ENCODE measurements at regions not wholly inside any gene's neighbourhood (a gene's known extent, or its start where the extent isn't known, plus 50 kb on each side); places are given as distances from the start of the nearest gene placed in this dataset.

DNA sequence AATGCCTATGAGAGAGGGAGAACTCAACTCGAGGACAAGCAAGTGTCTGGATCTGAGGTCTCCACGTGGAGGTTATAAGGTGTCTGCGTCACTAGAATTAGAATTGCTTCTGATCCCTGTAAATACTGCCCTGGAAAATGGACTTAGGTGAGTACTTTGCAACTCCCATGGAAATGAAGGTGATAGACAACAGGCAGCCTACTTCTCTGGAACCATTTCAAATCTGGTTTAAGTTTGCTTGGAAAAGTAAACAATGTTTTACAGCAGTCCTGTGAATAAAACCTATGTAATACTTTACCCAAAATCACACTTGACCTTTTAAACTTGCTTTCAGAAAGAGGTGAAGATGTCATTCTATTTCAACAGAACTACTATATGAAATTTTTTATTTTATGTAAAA, 70.1 kb upstream of the TENT5A start:
- intact Hi-C loops (cut with micrococcal nuclease) (no loop called here), dilution Hi-C loops (cut with MboI; ENCODE audit: extremely low pct_ligation_motif_present, low sequenced_read_pairs) (no loop called here)
- no peak overlapping the region for H2AFZ ChIP-seq (ENCODE audit: low read depth, low read length)
- TF ChIP-seq FOS (IDR thresholded peaks at IDR 0.05; ENCODE audit: borderline replicate concordance, insufficient read depth, low read length) (no peak), JUN (IDR thresholded peaks at IDR 0.05; ENCODE audit: borderline replicate concordance, insufficient read depth, insufficient read length, low read depth) (no peak), EZH2 (IDR thresholded peaks at IDR 0.05; ENCODE audit: borderline replicate concordance, low read depth, low read length, severe bottlenecking) (no peak), POLR2A (IDR thresholded peaks at IDR 0.05; ENCODE audit: low read depth, low read length) (no peak), MYC (IDR thresholded peaks at IDR 0.05; ENCODE audit: low read depth, low read length) (no peak), POLR2AphosphoS5 (IDR thresholded peaks at IDR 0.05; ENCODE audit: insufficient read depth, low read depth, low read length) (no peak)
- TF ChIP-seq, protein P1, sequence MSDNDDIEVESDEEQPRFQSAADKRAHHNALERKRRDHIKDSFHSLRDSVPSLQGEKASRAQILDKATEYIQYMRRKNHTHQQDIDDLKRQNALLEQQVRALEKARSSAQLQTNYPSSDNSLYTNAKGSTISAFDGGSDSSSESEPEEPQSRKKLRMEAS (IDR thresholded peaks at IDR 0.05; ENCODE audit: insufficient read depth, insufficient read length) = no peak
- TF ChIP-seq, protein P2, sequence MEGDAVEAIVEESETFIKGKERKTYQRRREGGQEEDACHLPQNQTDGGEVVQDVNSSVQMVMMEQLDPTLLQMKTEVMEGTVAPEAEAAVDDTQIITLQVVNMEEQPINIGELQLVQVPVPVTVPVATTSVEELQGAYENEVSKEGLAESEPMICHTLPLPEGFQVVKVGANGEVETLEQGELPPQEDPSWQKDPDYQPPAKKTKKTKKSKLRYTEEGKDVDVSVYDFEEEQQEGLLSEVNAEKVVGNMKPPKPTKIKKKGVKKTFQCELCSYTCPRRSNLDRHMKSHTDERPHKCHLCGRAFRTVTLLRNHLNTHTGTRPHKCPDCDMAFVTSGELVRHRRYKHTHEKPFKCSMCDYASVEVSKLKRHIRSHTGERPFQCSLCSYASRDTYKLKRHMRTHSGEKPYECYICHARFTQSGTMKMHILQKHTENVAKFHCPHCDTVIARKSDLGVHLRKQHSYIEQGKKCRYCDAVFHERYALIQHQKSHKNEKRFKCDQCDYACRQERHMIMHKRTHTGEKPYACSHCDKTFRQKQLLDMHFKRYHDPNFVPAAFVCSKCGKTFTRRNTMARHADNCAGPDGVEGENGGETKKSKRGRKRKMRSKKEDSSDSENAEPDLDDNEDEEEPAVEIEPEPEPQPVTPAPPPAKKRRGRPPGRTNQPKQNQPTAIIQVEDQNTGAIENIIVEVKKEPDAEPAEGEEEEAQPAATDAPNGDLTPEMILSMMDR (IDR thresholded peaks at IDR 0.05; ENCODE audit: extremely low read depth in 1 of 2, insufficient read depth in 1 of 2, low read depth in 1 of 2, low read length in 2 of 2) = no peak
- H3K4me3 ChIP-seq (replicated peaks in 1 of 3; ENCODE audit: insufficient read depth in 1 of 3, low read depth in 1 of 3, low read length in 3 of 3) = no peak overlapping the region
- no peak for DNase-seq (ENCODE audit: low read depth, low spot score)
- no peaks in the 10 kb centered on the region for H3K36me3 ChIP-seq (ENCODE audit: control insufficient read depth in 2 of 2, extremely low read depth in 1 of 2, insufficient read depth in 2 of 2, low read length in 2 of 2)
- H4K20me1 ChIP-seq (replicated peaks; ENCODE audit: control insufficient read depth, extremely low read depth, insufficient read depth, low read length) = no peaks in the 10 kb centered on the region
- H3K27ac ChIP-seq (ENCODE audit: insufficient read depth, low read depth, low read length) = no peak overlapping the region
- no TSS peak for BruUV-seq (replicated peaks)
- no peaks in the 10 kb centered on the region for H3K79me2 ChIP-seq (ENCODE audit: control insufficient read depth, insufficient read depth, low read length)
- ChIA-PET CTCF (no interaction called here), POLR2A (no interaction called here)
- H3K9me3 ChIP-seq (replicated peaks; ENCODE audit: control insufficient read depth, insufficient read depth, low read length) = no peaks in the 10 kb centered on the region
- H3K9me1 ChIP-seq (replicated peaks; ENCODE audit: control insufficient read depth, extremely low read depth, insufficient read depth, low read length) = no peaks in the 10 kb centered on the region
- no peak for FAIRE-seq
- no peaks in the 10 kb centered on the region for H3K4me1 ChIP-seq (ENCODE audit: control insufficient read depth, extremely low read depth, insufficient read depth, low read length)
- no peaks in the 10 kb centered on the region for H3K27me3 ChIP-seq (ENCODE audit: control insufficient read depth in 2 of 2, insufficient read depth in 2 of 2, low read length in 2 of 2)
- no peak overlapping the region for H3K4me2 ChIP-seq (ENCODE audit: insufficient read depth, low read length)
- H3K9ac ChIP-seq (replicated peaks; ENCODE audit: extremely low read depth, insufficient read depth, low read length) = no peak overlapping the region

Data from endothelial cell of umbilical vein (primary cell).